ENCODE measurements at regions not wholly inside any gene's neighbourhood (a gene's known extent, or its start where the extent isn't known, plus 50 kb on each side); places are given as distances from the start of the nearest gene placed in this dataset.

GRCh38 chr9:81182431-81182830 lies 506.9 kb downstream of the TLE1 start (continued):
- no peak for TF ChIP-seq TAF7 (optimal IDR thresholded peaks at IDR 0.05; ENCODE audit: borderline replicate concordance, low read depth, low read length)
